AG04450 (cell line): ENCODE measurements at regions not wholly inside any gene's neighbourhood (a gene's known extent, or its start where the extent isn't known, plus 50 kb on each side); places are given as distances from the start of the nearest gene placed in this dataset.

Experiments used
- CTCF ChIA-PET: fragments of 300-600, 350-600 bp; formaldehyde crosslinking; extraction: SDS; loops from one replicate; lab custom pipeline; 2022; ENCODE audit warnings: antibody characterized with exemption, inconsistent platforms; lab: Charles Lee
- POLR2A ChIA-PET: fragments of 350-600 bp; formaldehyde crosslinking; extraction: SDS; loops from one replicate; lab custom pipeline; 2021; ENCODE audit warnings: antibody characterized with exemption, inconsistent platforms; lab: Yijun Ruan, JAX
- DNase-seq: peaks from one replicate; pipeline ENCODE4 v3.0.0-alpha.2; 2011; ENCODE audit warnings: low read depth, low spot score
- H3K27ac ChIP-seq: one replicate; pipeline ENCODE4 v1.5.1; 2012; ENCODE audit warnings: low read depth, low read length, control low read depth
- H3K27me3 ChIP-seq: one replicate; pipeline ENCODE4 v1.6.0; 2012; ENCODE audit warnings: low read length; ENCODE audit not compliant: control insufficient read depth, insufficient read depth
- H3K4me3 ChIP-seq: 2 replicates; pipeline ENCODE4 v1.5.1; 2011; ENCODE audit warnings: mild to moderate bottlenecking, low read depth, low read length, control low read depth
- H3K9me3 ChIP-seq: 2 replicates; pipeline ENCODE4 v1.5.1; 2012; ENCODE audit warnings: low read length; ENCODE audit not compliant: control insufficient read depth, insufficient read depth
- TF ChIP-seq, protein P1 (sequence below): IDR thresholded peaks from 2 replicates; pipeline ENCODE4 v1.5.1; 2011; ENCODE audit warnings: low read depth, low read length, control low read depth, inconsistent platforms

DNA sequence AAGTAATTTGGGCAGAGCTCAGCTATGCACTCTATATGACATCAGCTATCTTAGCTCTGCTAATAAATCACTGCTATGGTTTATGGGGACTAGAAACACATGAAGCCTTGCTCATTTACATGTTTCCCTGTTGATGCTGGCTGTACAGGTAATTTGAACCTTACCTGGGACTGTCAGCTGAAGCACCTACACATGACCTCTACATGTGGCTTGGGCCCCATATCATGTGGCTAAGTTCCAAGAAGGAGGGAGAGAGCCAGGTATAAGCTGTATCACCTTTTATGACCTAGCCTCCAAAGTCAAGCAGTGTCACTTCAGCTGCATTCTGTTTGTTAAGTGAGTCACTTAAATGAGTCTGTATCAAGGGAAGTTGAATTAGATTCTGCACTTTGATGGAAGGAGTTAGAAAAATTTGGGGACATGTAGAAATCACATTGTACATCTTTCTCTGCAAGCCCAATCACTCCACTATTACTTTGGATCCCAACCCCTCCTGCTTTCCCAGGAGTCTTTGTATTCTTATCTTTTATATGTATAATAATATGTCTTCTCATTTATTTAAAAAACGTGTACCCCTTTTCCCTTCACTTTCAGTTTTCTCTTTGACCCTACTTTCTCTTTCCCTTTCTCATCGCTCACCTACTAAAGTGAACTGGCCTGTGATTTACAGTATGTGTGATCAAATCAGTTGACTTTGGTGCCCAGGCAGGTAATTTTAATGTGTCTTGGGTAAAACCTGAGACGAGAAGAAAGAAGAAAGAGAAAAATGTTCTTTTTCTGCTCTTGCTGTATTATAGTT, 53.4 kb upstream of the PRKACB start:
- H3K27me3 ChIP-seq, result no peaks in the 10 kb centered on the region
- DNase-seq, result no peak
- no peak overlapping the region for H3K4me3 ChIP-seq
- H3K9me3 ChIP-seq, result no peaks in the 10 kb centered on the region
- TF ChIP-seq, protein P1, sequence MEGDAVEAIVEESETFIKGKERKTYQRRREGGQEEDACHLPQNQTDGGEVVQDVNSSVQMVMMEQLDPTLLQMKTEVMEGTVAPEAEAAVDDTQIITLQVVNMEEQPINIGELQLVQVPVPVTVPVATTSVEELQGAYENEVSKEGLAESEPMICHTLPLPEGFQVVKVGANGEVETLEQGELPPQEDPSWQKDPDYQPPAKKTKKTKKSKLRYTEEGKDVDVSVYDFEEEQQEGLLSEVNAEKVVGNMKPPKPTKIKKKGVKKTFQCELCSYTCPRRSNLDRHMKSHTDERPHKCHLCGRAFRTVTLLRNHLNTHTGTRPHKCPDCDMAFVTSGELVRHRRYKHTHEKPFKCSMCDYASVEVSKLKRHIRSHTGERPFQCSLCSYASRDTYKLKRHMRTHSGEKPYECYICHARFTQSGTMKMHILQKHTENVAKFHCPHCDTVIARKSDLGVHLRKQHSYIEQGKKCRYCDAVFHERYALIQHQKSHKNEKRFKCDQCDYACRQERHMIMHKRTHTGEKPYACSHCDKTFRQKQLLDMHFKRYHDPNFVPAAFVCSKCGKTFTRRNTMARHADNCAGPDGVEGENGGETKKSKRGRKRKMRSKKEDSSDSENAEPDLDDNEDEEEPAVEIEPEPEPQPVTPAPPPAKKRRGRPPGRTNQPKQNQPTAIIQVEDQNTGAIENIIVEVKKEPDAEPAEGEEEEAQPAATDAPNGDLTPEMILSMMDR, result no peak
- CTCF ChIA-PET, result no interaction called here
- H3K27ac ChIP-seq, result no peak overlapping the region
- POLR2A ChIA-PET, result interaction anchor here (0.9 kb wide), 1 partner anchor 13 kb away, joined by 3 read pairs; no protein-coding TSS in a partner anchor

DNA sequence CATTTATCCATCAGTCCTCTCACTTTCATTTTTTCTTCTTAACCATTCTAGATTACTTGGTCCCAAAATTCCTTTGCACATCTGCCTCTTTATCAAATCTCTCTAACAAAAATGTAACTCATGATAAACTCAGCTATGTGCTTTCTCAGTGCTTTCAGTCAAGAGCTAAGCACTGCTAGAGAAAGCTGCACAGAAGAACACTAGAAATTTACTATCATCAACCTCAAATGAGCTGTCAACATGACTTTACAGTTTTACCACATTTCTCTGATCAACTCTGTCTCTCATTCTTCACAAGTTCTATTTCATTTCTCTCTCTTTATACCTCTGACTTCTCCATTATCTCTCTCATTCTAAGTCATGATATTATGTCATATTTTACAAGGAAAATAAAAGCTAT, 54.2 kb upstream of the PRKACB start:
- TF ChIP-seq, protein P1, result no peak
- no peaks in the 10 kb centered on the region for H3K9me3 ChIP-seq
- no peak overlapping the region for H3K4me3 ChIP-seq
- H3K27me3 ChIP-seq, result no peaks in the 10 kb centered on the region
- H3K27ac ChIP-seq, result no peak overlapping the region
- CTCF ChIA-PET, result no interaction called here
- DNase-seq, result no peak
- POLR2A ChIA-PET, result interaction anchor here (0.9 kb wide), 1 partner anchor 12 kb away, joined by 3 read pairs; no protein-coding TSS in a partner anchor

DNA sequence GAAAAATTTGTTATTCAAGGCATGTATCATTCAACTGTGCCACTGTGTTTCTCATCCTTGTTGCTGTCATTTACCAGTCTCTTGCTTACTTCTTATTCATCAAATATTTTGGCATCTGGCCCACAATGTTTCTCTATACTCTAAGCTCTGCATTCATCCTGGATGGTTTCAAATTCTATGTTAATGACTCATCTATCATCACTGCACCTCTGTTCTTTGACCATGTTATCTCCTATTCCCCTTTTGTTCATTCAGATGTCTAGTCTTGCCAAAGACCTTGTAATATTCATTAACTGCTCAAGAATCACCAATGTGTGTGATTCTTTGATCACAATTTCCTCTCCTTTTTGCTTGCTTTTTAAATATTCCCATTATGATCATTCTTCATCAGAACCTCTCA, 54.6 kb upstream of the PRKACB start:
- POLR2A ChIA-PET, result interaction anchor here (0.9 kb wide), 1 partner anchor 12 kb away, joined by 3 read pairs; no protein-coding TSS in a partner anchor

DNA sequence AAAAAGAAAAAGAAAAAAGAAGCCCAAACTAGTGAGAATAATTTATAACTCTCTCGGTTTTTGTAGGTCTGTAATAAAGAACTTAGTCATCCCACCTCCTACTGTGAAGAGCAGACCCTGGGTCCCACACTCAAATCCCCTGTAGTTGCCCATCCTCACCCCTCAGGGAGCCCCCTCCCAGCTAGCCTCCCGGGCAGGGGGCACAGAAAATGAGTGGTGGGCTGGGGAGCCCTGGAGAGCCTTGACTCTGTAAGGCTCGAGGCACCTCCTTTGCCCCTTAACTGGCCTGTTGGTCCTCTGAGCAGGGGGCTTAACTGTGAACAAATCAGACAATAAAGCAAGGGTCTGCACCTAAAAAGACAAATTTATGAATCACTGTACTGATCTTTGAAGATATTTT, 57.5 kb upstream of the PRKACB start:
- H3K27me3 ChIP-seq, result no peaks in the 10 kb centered on the region
- ChIA-PET POLR2A (no interaction called here), CTCF (no interaction called here)
- H3K27ac ChIP-seq, result no peak overlapping the region
- H3K4me3 ChIP-seq, result no peak overlapping the region
- no peak for DNase-seq
- H3K9me3 ChIP-seq, result no peaks in the 10 kb centered on the region
- TF ChIP-seq, protein P1, result no peak

More for the DNA sequence above, 54.6 kb upstream of the PRKACB start:
- H3K9me3 ChIP-seq, result no peaks in the 10 kb centered on the region
- TF ChIP-seq, protein P1, result no peak
- H3K27ac ChIP-seq, result no peak overlapping the region
- no peak for DNase-seq
- CTCF ChIA-PET, result no interaction called here
- H3K27me3 ChIP-seq, result no peaks in the 10 kb centered on the region
- H3K4me3 ChIP-seq, result no peak overlapping the region

DNA sequence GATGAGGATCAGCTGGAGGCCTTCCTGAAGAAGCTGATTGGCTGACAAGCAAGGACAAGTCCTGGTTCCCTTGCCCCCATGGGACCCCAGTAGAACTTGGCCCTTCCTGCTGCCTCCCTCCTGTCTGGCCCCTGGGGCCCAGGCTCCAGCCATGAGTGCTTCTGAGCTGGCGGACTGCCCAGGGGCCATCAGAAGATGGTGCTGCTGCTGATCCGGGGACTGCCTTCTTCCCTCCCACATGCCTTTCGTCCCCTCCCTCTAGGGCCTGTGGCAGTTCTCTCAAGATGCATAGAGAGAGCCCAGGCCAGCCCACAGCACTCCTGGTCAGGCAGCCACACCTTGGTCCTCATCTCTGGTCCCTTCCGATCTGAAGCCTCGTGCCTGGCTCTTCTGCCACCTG, 57.9 kb upstream of the PRKACB start:
- POLR2A ChIA-PET, result no interaction called here
- Histone ChIP-seq H3K27me3 (no peaks in the 10 kb centered on the region), H3K4me3 (no peak overlapping the region), H3K9me3 (no peaks in the 10 kb centered on the region), H3K27ac (no peak overlapping the region)
- CTCF ChIA-PET, result no interaction called here
- TF ChIP-seq, protein P1, result no peak
- no peak for DNase-seq
